Panc1 (cell line): ENCODE measurements at regions not wholly inside any gene's neighbourhood (a gene's known extent, or its start where the extent isn't known, plus 50 kb on each side); places are given as distances from the start of the nearest gene placed in this dataset.

Experiments used
- ATAC-seq: fragments of 200-7000 bp; cut with Tn5 transposase; 2 replicates; pipeline ENCODE4 v1.9.1; 2020; ENCODE audit warnings: mild to moderate bottlenecking, moderate library complexity
- BruUV-seq: library from RNA; stranded (reverse); fragments of 400-500 nt; replicated peaks from 2 replicates; lab custom pipeline; 2021; lab: Mats Ljungman, UMichigan
- CTCF ChIA-PET: fragments of 300-600 bp; sonication (Branson Sonifier 250); formaldehyde crosslinking; loops from one replicate; lab custom pipeline; 2022; ENCODE audit warnings: antibody characterized with exemption; lab: Charles Lee
- POLR2A ChIA-PET: fragments of 300-600 bp; sonication (Branson Sonifier 250); formaldehyde crosslinking; loops from one replicate; lab custom pipeline; 2022; ENCODE audit warnings: antibody characterized with exemption; lab: Charles Lee
- DNase-seq: peaks from one replicate; pipeline ENCODE4 v3.0.0-alpha.2; 2010; ENCODE audit warnings: low read depth, low spot score
- H3K27ac ChIP-seq: 2 replicates; pipeline ENCODE4 v1.5.1; 2011; ENCODE audit warnings: mild to moderate bottlenecking, low read length, inconsistent platforms
- H3K27me3 ChIP-seq: fragments of 200-500 bp; sonication (Bioruptor generic); 2 replicates; pipeline ENCODE4 v1.6.0; 2014; ENCODE audit warnings: low read length, inconsistent platforms; ENCODE audit not compliant: control insufficient read depth, insufficient read depth
- H3K36me3 ChIP-seq: fragments of 200-500 bp; sonication (Bioruptor generic); 2 replicates; pipeline ENCODE4 v1.5.1; 2014; ENCODE audit warnings: inconsistent platforms, mild to moderate bottlenecking, low read length, moderate library complexity; ENCODE audit not compliant: control insufficient read depth, insufficient read depth
- H3K4me1 ChIP-seq: 2 replicates; pipeline ENCODE4 v1.5.1; 2011; ENCODE audit warnings: inconsistent platforms, mild to moderate bottlenecking, low read length, moderate library complexity; ENCODE audit not compliant: control insufficient read depth, insufficient read depth
- H3K4me3 ChIP-seq, 2 experiments: 2 replicates each; pipeline ENCODE4 v1.5.1; 2011 to 2012; ENCODE audit warnings: low read depth in 2 of 2, low read length in 2 of 2, mild to moderate bottlenecking in 2 of 2, inconsistent platforms in 1 of 2, moderate library complexity in 1 of 2
- H3K9me3 ChIP-seq: fragments of 200-500 bp; sonication (Bioruptor generic); 2 replicates; pipeline ENCODE4 v1.5.1; 2014; ENCODE audit warnings: low read depth, mild to moderate bottlenecking, inconsistent platforms, low read length, moderate library complexity; ENCODE audit not compliant: control insufficient read depth, insufficient read depth
- CTCF ChIP-seq: fragments of 450-650 bp; IDR thresholded peaks from 2 replicates; pipeline ENCODE4 v1.5.1; 2017; ENCODE audit warnings: mild to moderate bottlenecking
- POLR2AphosphoS5 ChIP-seq: IDR thresholded peaks from 2 replicates; pipeline ENCODE4 v1.6.1; 2012; ENCODE audit warnings: mild to moderate bottlenecking, low read depth, low read length, moderate library complexity
- REST ChIP-seq, 2 experiments: IDR thresholded peaks; 2 replicates each; pipeline ENCODE4 v1.6.1; 2011 to 2012; ENCODE audit warnings: low read depth in 2 of 2, control low read depth in 1 of 2, low read length in 1 of 2, mild to moderate bottlenecking in 1 of 2, moderate library complexity in 1 of 2; ENCODE audit not compliant: insufficient read depth in 1 of 2
- SIN3A ChIP-seq: IDR thresholded peaks from 2 replicates; pipeline ENCODE4 v1.6.1; 2012; ENCODE audit warnings: low read depth, mild to moderate bottlenecking, low read length, moderate library complexity, borderline replicate concordance; ENCODE audit not compliant: insufficient read depth
- TCF7L2 ChIP-seq: IDR thresholded peaks from 2 replicates; pipeline ENCODE4 v1.6.1; 2011; ENCODE audit warnings: mild to moderate bottlenecking, low read depth, low read length, inconsistent platforms
- in situ Hi-C: cut with HindIII; loops from 2 replicates; pipeline ENCODE4 v1.10.0; 2016; ENCODE audit warnings: low sequenced_read_pairs, low pct_unique_long_range_greater_than_20kb
- intact Hi-C: fragments of 100-400 bp; cut with micrococcal nuclease; formaldehyde crosslinking; loops from one replicate; pipeline ENCODE4 v1.10.0; 2022; ENCODE audit not compliant: unreplicated experiment

- Histone ChIP-seq H3K4me3 (no peak overlapping the region), H3K9me3 (no peaks in the 10 kb centered on the region), H3K36me3 (no peaks in the 10 kb centered on the region), H3K27ac (no peak overlapping the region), H3K27me3 (no peaks in the 10 kb centered on the region; the same call in 1 of the 2 replicates), H3K4me1 (no peaks in the 10 kb centered on the region)
- CTCF ChIA-PET: no interaction called here
- BruUV-seq: no TSS peak
- ATAC-seq (no peak), DNase-seq (no peak)
- POLR2A ChIA-PET: no interaction called here
- TF ChIP-seq REST (IDR thresholded peaks at IDR 0.05; ENCODE audit: insufficient read depth in 1 of 2, low read depth in 2 of 2, low read length in 1 of 2): no peak
- TF ChIP-seq SIN3A: no peak
- no peak for TF ChIP-seq POLR2AphosphoS5
- TF ChIP-seq TCF7L2: no peak
- TF ChIP-seq CTCF: no peak
- intact Hi-C loops (no loop called here), in situ Hi-C loops (no loop called here)
Observed at GRCh38 chr12:5379749-5380496, 52.0 kb upstream of the NTF3 start.
